ENCODE measurements at regions not wholly inside any gene's neighbourhood (a gene's known extent, or its start where the extent isn't known, plus 50 kb on each side); places are given as distances from the start of the nearest gene placed in this dataset.

- TF ChIP-seq GATA2 (IDR thresholded peaks at IDR 0.05; ENCODE audit: low read depth, low read length) (no peak), GATA3 (IDR thresholded peaks at IDR 0.05; ENCODE audit: low read depth, low read length) (no peak)
Observed at GRCh38 chr10:120183546-120183945, 273.5 kb upstream of the PLPP4 start.
